Panc1 (cell line): ENCODE measurements at regions not wholly inside any gene's neighbourhood (a gene's known extent, or its start where the extent isn't known, plus 50 kb on each side); places are given as distances from the start of the nearest gene placed in this dataset.

Source experiments
- ATAC-seq: fragments of 200-7000 bp; cut with Tn5 transposase; 2 replicates; pipeline ENCODE4 v1.9.1; 2020; ENCODE audit warnings: mild to moderate bottlenecking, moderate library complexity
- BruUV-seq: library from RNA; stranded (reverse); fragments of 400-500 nt; replicated peaks from 2 replicates; lab custom pipeline; 2021; lab: Mats Ljungman, UMichigan
- CTCF ChIA-PET: fragments of 300-600 bp; sonication (Branson Sonifier 250); formaldehyde crosslinking; loops from one replicate; lab custom pipeline; 2022; ENCODE audit warnings: antibody characterized with exemption; lab: Charles Lee
- POLR2A ChIA-PET: fragments of 300-600 bp; sonication (Branson Sonifier 250); formaldehyde crosslinking; loops from one replicate; lab custom pipeline; 2022; ENCODE audit warnings: antibody characterized with exemption; lab: Charles Lee
- DNase-seq: peaks from one replicate; pipeline ENCODE4 v3.0.0-alpha.2; 2010; ENCODE audit warnings: low read depth, low spot score
- H3K27ac ChIP-seq: 2 replicates; pipeline ENCODE4 v1.5.1; 2011; ENCODE audit warnings: mild to moderate bottlenecking, low read length, inconsistent platforms
- H3K27me3 ChIP-seq: fragments of 200-500 bp; sonication (Bioruptor generic); 2 replicates; pipeline ENCODE4 v1.6.0; 2014; ENCODE audit warnings: low read length, inconsistent platforms; ENCODE audit not compliant: control insufficient read depth, insufficient read depth
- H3K36me3 ChIP-seq: fragments of 200-500 bp; sonication (Bioruptor generic); 2 replicates; pipeline ENCODE4 v1.5.1; 2014; ENCODE audit warnings: inconsistent platforms, mild to moderate bottlenecking, low read length, moderate library complexity; ENCODE audit not compliant: control insufficient read depth, insufficient read depth
- H3K4me1 ChIP-seq: 2 replicates; pipeline ENCODE4 v1.5.1; 2011; ENCODE audit warnings: inconsistent platforms, mild to moderate bottlenecking, low read length, moderate library complexity; ENCODE audit not compliant: control insufficient read depth, insufficient read depth
- H3K4me3 ChIP-seq, 2 experiments: 2 replicates each; pipeline ENCODE4 v1.5.1; 2011 to 2012; ENCODE audit warnings: low read depth in 2 of 2, low read length in 2 of 2, mild to moderate bottlenecking in 2 of 2, inconsistent platforms in 1 of 2, moderate library complexity in 1 of 2
- H3K9me3 ChIP-seq: fragments of 200-500 bp; sonication (Bioruptor generic); 2 replicates; pipeline ENCODE4 v1.5.1; 2014; ENCODE audit warnings: low read depth, mild to moderate bottlenecking, inconsistent platforms, low read length, moderate library complexity; ENCODE audit not compliant: control insufficient read depth, insufficient read depth
- POLR2AphosphoS5 ChIP-seq: IDR thresholded peaks from 2 replicates; pipeline ENCODE4 v1.6.1; 2012; ENCODE audit warnings: mild to moderate bottlenecking, low read depth, low read length, moderate library complexity
- SIN3A ChIP-seq: IDR thresholded peaks from 2 replicates; pipeline ENCODE4 v1.6.1; 2012; ENCODE audit warnings: low read depth, mild to moderate bottlenecking, low read length, moderate library complexity, borderline replicate concordance; ENCODE audit not compliant: insufficient read depth
- TCF7L2 ChIP-seq: IDR thresholded peaks from 2 replicates; pipeline ENCODE4 v1.6.1; 2011; ENCODE audit warnings: mild to moderate bottlenecking, low read depth, low read length, inconsistent platforms
- in situ Hi-C: cut with HindIII; loops from 2 replicates; pipeline ENCODE4 v1.10.0; 2016; ENCODE audit warnings: low sequenced_read_pairs, low pct_unique_long_range_greater_than_20kb
- intact Hi-C: fragments of 100-400 bp; cut with micrococcal nuclease; formaldehyde crosslinking; loops from one replicate; pipeline ENCODE4 v1.10.0; 2022; ENCODE audit not compliant: unreplicated experiment
- TF ChIP-seq, protein P1 (sequence below), 2 experiments: IDR thresholded peaks; 2 replicates each; pipeline ENCODE4 v1.6.1; 2011 to 2012; ENCODE audit warnings: low read depth in 2 of 2, control low read depth in 1 of 2, low read length in 1 of 2, mild to moderate bottlenecking in 1 of 2, moderate library complexity in 1 of 2; ENCODE audit not compliant: insufficient read depth in 1 of 2
- TF ChIP-seq, protein P2 (sequence below): fragments of 450-650 bp; IDR thresholded peaks from 2 replicates; pipeline ENCODE4 v1.5.1; 2017; ENCODE audit warnings: mild to moderate bottlenecking

DNA sequence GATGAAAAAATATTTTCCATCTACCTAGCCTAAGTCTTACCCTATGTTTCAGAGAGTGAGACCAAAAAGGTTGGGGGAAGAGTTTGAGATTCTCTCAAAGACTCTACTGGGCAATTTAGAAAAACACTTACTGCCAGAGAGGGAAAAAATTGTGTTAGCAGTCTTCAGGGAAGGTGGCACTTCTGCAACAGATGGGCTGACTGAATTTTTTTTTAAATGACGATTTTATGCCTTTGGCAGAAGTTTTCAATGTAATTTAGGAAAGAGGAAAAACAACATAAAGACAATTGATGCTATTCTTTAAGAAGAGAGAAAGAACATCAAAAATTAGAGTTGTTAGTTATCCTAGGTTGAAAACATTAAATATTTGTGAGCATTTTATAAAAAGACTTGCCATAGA, 1894.5 kb upstream of the PIK3C3 start:
- intact Hi-C loops = no loop called here
- Histone ChIP-seq H3K4me1 (no peaks in the 10 kb centered on the region), H3K27me3 (no peaks in the 10 kb centered on the region), H3K9me3 (no peaks in the 10 kb centered on the region), H3K4me3 (no peak overlapping the region), H3K36me3 (no peaks in the 10 kb centered on the region), H3K27ac (no peak overlapping the region)
- ATAC-seq (no peak), DNase-seq (no peak)
- ChIA-PET POLR2A (no interaction called here), CTCF (no interaction called here)
- no TSS peak for BruUV-seq
- TF ChIP-seq, protein P1, sequence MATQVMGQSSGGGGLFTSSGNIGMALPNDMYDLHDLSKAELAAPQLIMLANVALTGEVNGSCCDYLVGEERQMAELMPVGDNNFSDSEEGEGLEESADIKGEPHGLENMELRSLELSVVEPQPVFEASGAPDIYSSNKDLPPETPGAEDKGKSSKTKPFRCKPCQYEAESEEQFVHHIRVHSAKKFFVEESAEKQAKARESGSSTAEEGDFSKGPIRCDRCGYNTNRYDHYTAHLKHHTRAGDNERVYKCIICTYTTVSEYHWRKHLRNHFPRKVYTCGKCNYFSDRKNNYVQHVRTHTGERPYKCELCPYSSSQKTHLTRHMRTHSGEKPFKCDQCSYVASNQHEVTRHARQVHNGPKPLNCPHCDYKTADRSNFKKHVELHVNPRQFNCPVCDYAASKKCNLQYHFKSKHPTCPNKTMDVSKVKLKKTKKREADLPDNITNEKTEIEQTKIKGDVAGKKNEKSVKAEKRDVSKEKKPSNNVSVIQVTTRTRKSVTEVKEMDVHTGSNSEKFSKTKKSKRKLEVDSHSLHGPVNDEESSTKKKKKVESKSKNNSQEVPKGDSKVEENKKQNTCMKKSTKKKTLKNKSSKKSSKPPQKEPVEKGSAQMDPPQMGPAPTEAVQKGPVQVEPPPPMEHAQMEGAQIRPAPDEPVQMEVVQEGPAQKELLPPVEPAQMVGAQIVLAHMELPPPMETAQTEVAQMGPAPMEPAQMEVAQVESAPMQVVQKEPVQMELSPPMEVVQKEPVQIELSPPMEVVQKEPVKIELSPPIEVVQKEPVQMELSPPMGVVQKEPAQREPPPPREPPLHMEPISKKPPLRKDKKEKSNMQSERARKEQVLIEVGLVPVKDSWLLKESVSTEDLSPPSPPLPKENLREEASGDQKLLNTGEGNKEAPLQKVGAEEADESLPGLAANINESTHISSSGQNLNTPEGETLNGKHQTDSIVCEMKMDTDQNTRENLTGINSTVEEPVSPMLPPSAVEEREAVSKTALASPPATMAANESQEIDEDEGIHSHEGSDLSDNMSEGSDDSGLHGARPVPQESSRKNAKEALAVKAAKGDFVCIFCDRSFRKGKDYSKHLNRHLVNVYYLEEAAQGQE (IDR thresholded peaks at IDR 0.05; ENCODE audit: insufficient read depth in 1 of 2, low read depth in 2 of 2, low read length in 1 of 2) = no peak
- TF ChIP-seq POLR2AphosphoS5 (no peak), SIN3A (no peak), TCF7L2 (no peak)
- TF ChIP-seq, protein P2, sequence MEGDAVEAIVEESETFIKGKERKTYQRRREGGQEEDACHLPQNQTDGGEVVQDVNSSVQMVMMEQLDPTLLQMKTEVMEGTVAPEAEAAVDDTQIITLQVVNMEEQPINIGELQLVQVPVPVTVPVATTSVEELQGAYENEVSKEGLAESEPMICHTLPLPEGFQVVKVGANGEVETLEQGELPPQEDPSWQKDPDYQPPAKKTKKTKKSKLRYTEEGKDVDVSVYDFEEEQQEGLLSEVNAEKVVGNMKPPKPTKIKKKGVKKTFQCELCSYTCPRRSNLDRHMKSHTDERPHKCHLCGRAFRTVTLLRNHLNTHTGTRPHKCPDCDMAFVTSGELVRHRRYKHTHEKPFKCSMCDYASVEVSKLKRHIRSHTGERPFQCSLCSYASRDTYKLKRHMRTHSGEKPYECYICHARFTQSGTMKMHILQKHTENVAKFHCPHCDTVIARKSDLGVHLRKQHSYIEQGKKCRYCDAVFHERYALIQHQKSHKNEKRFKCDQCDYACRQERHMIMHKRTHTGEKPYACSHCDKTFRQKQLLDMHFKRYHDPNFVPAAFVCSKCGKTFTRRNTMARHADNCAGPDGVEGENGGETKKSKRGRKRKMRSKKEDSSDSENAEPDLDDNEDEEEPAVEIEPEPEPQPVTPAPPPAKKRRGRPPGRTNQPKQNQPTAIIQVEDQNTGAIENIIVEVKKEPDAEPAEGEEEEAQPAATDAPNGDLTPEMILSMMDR = no peak
- in situ Hi-C loops = no loop called here

DNA sequence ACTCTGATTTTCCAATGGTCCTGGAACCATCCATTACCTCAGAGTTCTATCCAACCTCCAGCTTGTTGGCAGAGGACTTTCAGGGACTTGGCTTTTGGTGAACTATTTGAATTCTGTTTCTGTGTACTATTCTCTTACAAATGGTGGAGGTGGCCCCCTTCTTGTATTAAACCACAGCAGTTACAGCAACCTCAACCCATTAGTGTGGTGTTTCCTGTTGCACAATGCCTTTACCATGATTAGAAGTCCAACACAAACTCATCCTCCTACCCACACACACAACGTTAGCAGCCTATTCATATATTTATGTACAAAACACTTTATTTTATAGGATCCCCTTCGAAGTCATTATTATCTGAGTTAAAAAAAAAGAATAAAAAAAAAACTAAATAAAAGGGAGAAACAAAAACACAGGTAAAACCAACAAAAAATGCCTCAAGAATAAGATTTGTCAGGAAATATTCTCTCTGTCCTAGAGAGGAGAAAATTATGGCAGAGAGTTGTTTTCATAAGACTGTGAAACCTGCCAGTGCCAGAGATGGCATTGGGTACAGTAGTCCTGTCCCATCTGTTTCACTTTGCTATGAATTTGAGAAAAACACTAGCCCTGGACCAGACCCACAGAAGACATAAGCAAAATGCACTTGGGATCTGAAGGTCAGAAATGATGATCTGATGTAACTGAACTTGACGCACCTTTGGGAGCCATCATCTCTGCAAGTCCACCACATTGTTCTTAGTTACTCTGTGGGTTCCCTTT, 1896.0 kb upstream of the PIK3C3 start:
- in situ Hi-C loops (no loop called here), intact Hi-C loops (no loop called here)
- CTCF ChIA-PET = no interaction called here
- H3K4me1 ChIP-seq = no peaks in the 10 kb centered on the region
- no peaks in the 10 kb centered on the region for H3K9me3 ChIP-seq
- no peaks in the 10 kb centered on the region for H3K36me3 ChIP-seq
- no peaks in the 10 kb centered on the region for H3K27me3 ChIP-seq
- TF ChIP-seq, protein P2 = no peak
- no peak for TF ChIP-seq SIN3A
- TF ChIP-seq, protein P1 (IDR thresholded peaks at IDR 0.05; ENCODE audit: insufficient read depth in 1 of 2, low read depth in 2 of 2, low read length in 1 of 2) = no peak
- TF ChIP-seq TCF7L2 = no peak
- TF ChIP-seq POLR2AphosphoS5 = no peak
- BruUV-seq = no TSS peak
- H3K27ac ChIP-seq = no peak overlapping the region
- POLR2A ChIA-PET = no interaction called here
- no peak for DNase-seq
- H3K4me3 ChIP-seq = no peak overlapping the region
- ATAC-seq = no peak
